ENCODE measurements at regions not wholly inside any gene's neighbourhood (a gene's known extent, or its start where the extent isn't known, plus 50 kb on each side); places are given as distances from the start of the nearest gene placed in this dataset.

GRCh38 chr4:31918891-31919290, 1198.7 kb downstream of the PCDH7 start:
- Histone ChIP-seq H2AFZ (ENCODE audit: insufficient read depth, low read depth, low read length, poor library complexity, severe bottlenecking) (no peak overlapping the region), H3K27ac (ENCODE audit: low read depth in 1 of 2, low read length in 2 of 2) (no peak overlapping the region), H3K27me3 (ENCODE audit: control insufficient read depth in 2 of 2, insufficient read depth in 2 of 2, low read length in 2 of 2) (no peaks in the 10 kb centered on the region), H3K4me3 (replicated peaks in 1 of 3; ENCODE audit: low read depth in 2 of 3, low read length in 3 of 3) (no peak overlapping the region), H3K9ac (ENCODE audit: insufficient read depth, low read length, poor library complexity, severe bottlenecking) (no peak overlapping the region), H3K4me2 (replicated peaks; ENCODE audit: extremely low read depth, low read length, poor library complexity, severe bottlenecking) (no peak overlapping the region), H3K9me3 (replicated peaks in 1 of 2; ENCODE audit: control insufficient read depth in 1 of 2, insufficient read depth in 1 of 2, low read length in 2 of 2) (peaks cover 10 to 15% of the 10 kb centered on the region in 2 donors), H4K20me1 (ENCODE audit: insufficient read depth, low read length) (no peaks in the 10 kb centered on the region), H3K79me2 (ENCODE audit: insufficient read depth, low read length) (no peaks in the 10 kb centered on the region), H3K4me1 (ENCODE audit: control insufficient read depth in 1 of 2, insufficient read depth in 2 of 2, low read length in 2 of 2) (no peaks in the 10 kb centered on the region), H3K36me3 (replicated peaks in 1 of 2; ENCODE audit: control insufficient read depth in 1 of 2, insufficient read depth in 2 of 2, low read length in 2 of 2) (no peaks in the 10 kb centered on the region)
- DNase-seq: peak in 1 of 3 donors; percentile 5
- H3K4me1 Mint-ChIP-seq: no peaks in the 10 kb centered on the region
- no CpG with 5 or more reads among the region's 5 CpGs for WGBS (ENCODE audit: insufficient coverage)
- peaks cover 0 to 2% (median 0%) of the 10 kb centered on the region in 3 donors for H3K27me3 Mint-ChIP-seq (ENCODE audit: low read depth in 3 of 3)
- TF ChIP-seq CTCF (IDR thresholded peaks at IDR 0.05): no peak
- H3K27ac Mint-ChIP-seq: no peak overlapping the region
- H3K36me3 Mint-ChIP-seq: no peaks in the 10 kb centered on the region
- intact Hi-C loops (cut with micrococcal nuclease): no loop called here
- peaks cover 0 to 14% (median 3%) of the 10 kb centered on the region in 7 donors for H3K9me3 Mint-ChIP-seq
- no peak overlapping the region for H3K4me3 Mint-ChIP-seq

GRCh38 chr4:31923634-31924033, 1203.5 kb downstream of the PCDH7 start:
- H3K27ac Mint-ChIP-seq: no peak overlapping the region
- Histone ChIP-seq H3K79me2 (ENCODE audit: insufficient read depth, low read length) (no peaks in the 10 kb centered on the region), H3K9ac (ENCODE audit: insufficient read depth, low read length, poor library complexity, severe bottlenecking) (no peak overlapping the region), H3K9me3 (replicated peaks in 1 of 2; ENCODE audit: control insufficient read depth in 1 of 2, insufficient read depth in 1 of 2, low read length in 2 of 2) (peaks cover 5 to 7% of the 10 kb centered on the region in 2 donors), H4K20me1 (ENCODE audit: insufficient read depth, low read length) (no peaks in the 10 kb centered on the region), H3K36me3 (replicated peaks in 1 of 2; ENCODE audit: control insufficient read depth in 1 of 2, insufficient read depth in 2 of 2, low read length in 2 of 2) (no peaks in the 10 kb centered on the region), H3K27ac (ENCODE audit: low read depth in 1 of 2, low read length in 2 of 2) (no peak overlapping the region), H2AFZ (ENCODE audit: insufficient read depth, low read depth, low read length, poor library complexity, severe bottlenecking) (no peak overlapping the region), H3K4me1 (ENCODE audit: control insufficient read depth in 1 of 2, insufficient read depth in 2 of 2, low read length in 2 of 2) (no peaks in the 10 kb centered on the region), H3K4me2 (replicated peaks; ENCODE audit: extremely low read depth, low read length, poor library complexity, severe bottlenecking) (no peak overlapping the region), H3K27me3 (ENCODE audit: control insufficient read depth in 2 of 2, insufficient read depth in 2 of 2, low read length in 2 of 2) (no peaks in the 10 kb centered on the region), H3K4me3 (replicated peaks in 1 of 3; ENCODE audit: low read depth in 2 of 3, low read length in 3 of 3) (no peak overlapping the region)
- no peak for TF ChIP-seq CTCF (IDR thresholded peaks at IDR 0.05)
- H3K4me1 Mint-ChIP-seq: no peaks in the 10 kb centered on the region
- 100% methylated on average over 1 of the region's 4 CpGs for WGBS (ENCODE audit: insufficient coverage)
- no peak for DNase-seq
- intact Hi-C loops (cut with micrococcal nuclease): no loop called here
- H3K4me3 Mint-ChIP-seq: no peak overlapping the region
- H3K27me3 Mint-ChIP-seq (ENCODE audit: low read depth in 3 of 3): peaks cover 0 to 2% (median 0%) of the 10 kb centered on the region in 3 donors
- no peaks in the 10 kb centered on the region for H3K36me3 Mint-ChIP-seq
- peaks cover 2 to 10% (median 3%) of the 10 kb centered on the region in 7 donors for H3K9me3 Mint-ChIP-seq
